MCF 10A (cell line): ENCODE measurements at regions not wholly inside any gene's neighbourhood (a gene's known extent, or its start where the extent isn't known, plus 50 kb on each side); places are given as distances from the start of the nearest gene placed in this dataset.

Experiments used
- BruUV-seq: library from RNA; stranded (reverse); fragments of 400-500 nt; replicated peaks from 2 replicates; lab custom pipeline; 2021; lab: Mats Ljungman, UMichigan
- CTCF ChIA-PET: fragments of 300-600 bp; sonication (Branson Sonifier 250); formaldehyde crosslinking; extraction: SDS; loops from one replicate; lab custom pipeline; 2021; ENCODE audit warnings: antibody characterized with exemption, inconsistent platforms; lab: Yijun Ruan, JAX
- POLR2A ChIA-PET: fragments of 300-600, 350-650 bp; sonication (Branson Sonifier 250); formaldehyde crosslinking; extraction: SDS; loops from one replicate; lab custom pipeline; 2020; ENCODE audit warnings: antibody characterized with exemption, inconsistent platforms; lab: Yijun Ruan, JAX
- DNase-seq: peaks from one replicate; pipeline ENCODE4 v3.0.0-alpha.2; 2018; ENCODE audit not compliant: unreplicated experiment
- H3K27ac Mint-ChIP-seq: one replicate; pipeline ENCODE4 v1.8.0; 2022; ENCODE audit warnings: mild to moderate bottlenecking, low read depth, mixed read lengths; ENCODE audit not compliant: unreplicated experiment
- H3K27me3 Mint-ChIP-seq: one replicate; pipeline ENCODE4 v1.8.0; 2022; ENCODE audit warnings: mixed read lengths; ENCODE audit not compliant: insufficient read depth, unreplicated experiment
- H3K36me3 Mint-ChIP-seq: one replicate; pipeline ENCODE4 v1.8.0; 2022; ENCODE audit warnings: mild to moderate bottlenecking, moderate library complexity, mixed read lengths; ENCODE audit not compliant: insufficient read depth, unreplicated experiment
- H3K4me1 Mint-ChIP-seq: one replicate; pipeline ENCODE4 v1.8.0; 2022; ENCODE audit warnings: mixed read lengths; ENCODE audit not compliant: insufficient read depth, unreplicated experiment
- H3K4me3 Mint-ChIP-seq: one replicate; pipeline ENCODE4 v1.8.0; 2022; ENCODE audit warnings: mild to moderate bottlenecking, moderate library complexity, mixed read lengths; ENCODE audit not compliant: unreplicated experiment
- H3K9me3 Mint-ChIP-seq: one replicate; pipeline ENCODE4 v1.8.0; 2022; ENCODE audit warnings: mixed read lengths; ENCODE audit not compliant: unreplicated experiment
- intact Hi-C: fragments of 100-400 bp; cut with micrococcal nuclease; formaldehyde crosslinking; loops from 2 replicates; pipeline ENCODE4 v1.14.1; 2022
- TF ChIP-seq, protein P1 (sequence below): fragments of 200-600 bp; IDR thresholded peaks from one replicate; pipeline ENCODE4 v1.8.0; 2022; ENCODE audit warnings: antibody characterized with exemption, mild to moderate bottlenecking; ENCODE audit not compliant: unreplicated experiment

DNA sequence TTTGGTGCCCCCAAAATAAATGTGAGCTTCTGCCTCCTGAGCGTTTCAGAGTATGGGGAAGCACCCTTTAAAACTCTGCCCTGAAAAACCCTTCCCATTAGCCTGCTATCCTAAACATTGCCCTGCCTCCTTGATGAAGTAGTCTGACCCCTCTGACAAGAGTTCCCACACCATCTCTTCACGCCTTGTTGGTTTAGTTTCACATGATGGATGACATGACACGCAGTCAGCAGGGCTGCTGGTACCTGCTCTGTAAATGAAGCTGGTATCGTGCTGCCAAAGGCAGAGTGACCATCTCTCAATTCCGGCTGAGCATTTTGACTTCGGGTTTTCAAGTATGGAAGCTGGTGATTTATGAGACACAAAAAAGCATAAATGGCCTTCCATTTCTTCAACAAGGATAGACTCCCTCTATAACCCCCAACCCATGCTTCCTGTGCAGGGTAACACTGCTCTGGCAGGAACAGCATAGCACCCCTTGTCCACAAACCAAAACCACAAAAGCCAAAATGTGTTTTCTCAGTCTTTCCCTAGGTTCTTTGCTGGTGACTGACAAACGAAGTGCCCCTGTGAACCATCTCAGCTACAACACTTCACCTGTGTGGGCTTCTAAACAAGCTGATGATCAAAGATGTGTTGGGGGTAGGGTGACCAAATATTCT, 444.6 kb downstream of the NUF2 start:
- BruUV-seq: no TSS peak
- peaks cover 14% of the 10 kb centered on the region for H3K9me3 Mint-ChIP-seq
- H3K4me1 Mint-ChIP-seq: no peaks in the 10 kb centered on the region
- H3K27me3 Mint-ChIP-seq: no peaks in the 10 kb centered on the region
- H3K27ac Mint-ChIP-seq: no peak overlapping the region
- TF ChIP-seq, protein P1, sequence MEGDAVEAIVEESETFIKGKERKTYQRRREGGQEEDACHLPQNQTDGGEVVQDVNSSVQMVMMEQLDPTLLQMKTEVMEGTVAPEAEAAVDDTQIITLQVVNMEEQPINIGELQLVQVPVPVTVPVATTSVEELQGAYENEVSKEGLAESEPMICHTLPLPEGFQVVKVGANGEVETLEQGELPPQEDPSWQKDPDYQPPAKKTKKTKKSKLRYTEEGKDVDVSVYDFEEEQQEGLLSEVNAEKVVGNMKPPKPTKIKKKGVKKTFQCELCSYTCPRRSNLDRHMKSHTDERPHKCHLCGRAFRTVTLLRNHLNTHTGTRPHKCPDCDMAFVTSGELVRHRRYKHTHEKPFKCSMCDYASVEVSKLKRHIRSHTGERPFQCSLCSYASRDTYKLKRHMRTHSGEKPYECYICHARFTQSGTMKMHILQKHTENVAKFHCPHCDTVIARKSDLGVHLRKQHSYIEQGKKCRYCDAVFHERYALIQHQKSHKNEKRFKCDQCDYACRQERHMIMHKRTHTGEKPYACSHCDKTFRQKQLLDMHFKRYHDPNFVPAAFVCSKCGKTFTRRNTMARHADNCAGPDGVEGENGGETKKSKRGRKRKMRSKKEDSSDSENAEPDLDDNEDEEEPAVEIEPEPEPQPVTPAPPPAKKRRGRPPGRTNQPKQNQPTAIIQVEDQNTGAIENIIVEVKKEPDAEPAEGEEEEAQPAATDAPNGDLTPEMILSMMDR: no peak
- H3K36me3 Mint-ChIP-seq: no peaks in the 10 kb centered on the region
- ChIA-PET POLR2A (no interaction called here), CTCF (interaction anchor here (0.6 to 1.4 kb wide), 2 partner anchors 8 to 832 kb away, joined by 3 read pairs; no protein-coding TSS in a partner anchor)
- no peak for DNase-seq
- intact Hi-C loops: no loop called here
- no peak overlapping the region for H3K4me3 Mint-ChIP-seq

GRCh38 chr1:163768576-163768975, 446.8 kb downstream of the NUF2 start:
- ChIA-PET POLR2A (no interaction called here), CTCF (interaction anchor here (0.8 kb wide), 1 partner anchor 10 kb away, joined by 3 read pairs; no protein-coding TSS in a partner anchor)
- TF ChIP-seq, protein P1: no peak
- intact Hi-C loops: no loop called here
- Mint-ChIP-seq H3K27ac (no peak overlapping the region), H3K4me1 (no peaks in the 10 kb centered on the region), H3K36me3 (no peaks in the 10 kb centered on the region), H3K9me3 (peaks cover 14% of the 10 kb centered on the region), H3K4me3 (no peak overlapping the region), H3K27me3 (no peaks in the 10 kb centered on the region)
- no TSS peak for BruUV-seq
- DNase-seq: no peak

DNA sequence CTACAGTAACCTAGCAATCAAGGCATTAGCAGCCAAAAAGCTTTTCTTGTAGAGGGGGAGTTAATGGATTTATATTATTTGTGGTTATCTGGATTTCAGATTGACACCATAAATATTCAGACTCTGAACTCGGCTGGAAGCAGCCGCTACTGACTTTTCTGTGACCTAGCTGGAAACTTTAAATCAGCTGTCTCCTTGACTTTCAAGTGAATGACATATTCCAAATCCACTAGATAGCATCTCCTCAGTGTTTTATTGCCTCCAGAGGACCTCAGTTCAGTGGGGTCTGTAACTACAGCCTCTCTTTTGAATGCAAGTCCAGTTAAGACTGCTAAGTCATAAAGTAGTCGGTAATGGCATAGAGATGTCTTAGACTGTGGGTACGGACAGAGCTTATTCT, 448.5 kb downstream of the NUF2 start:
- no peaks in the 10 kb centered on the region for H3K4me1 Mint-ChIP-seq

DNA sequence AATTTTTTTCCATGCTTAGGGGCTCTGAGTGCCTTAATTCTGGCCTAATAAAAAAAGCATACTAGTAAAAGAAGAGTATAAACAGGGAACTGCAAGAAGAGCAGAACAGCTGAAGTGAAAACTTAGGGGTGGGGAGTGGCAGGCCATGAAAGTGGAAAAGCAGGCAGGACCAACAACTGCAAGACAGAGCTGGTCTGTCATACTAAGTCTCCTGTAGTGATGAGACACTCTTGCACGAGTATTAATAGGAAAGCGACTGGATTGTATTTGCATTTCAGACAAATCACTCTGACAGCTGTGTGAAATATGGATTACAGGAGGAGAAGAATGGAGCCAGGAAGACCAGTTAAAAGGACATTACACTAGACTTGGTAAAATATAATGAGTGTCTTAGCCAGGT, 449.9 kb downstream of the NUF2 start:
- intact Hi-C loops: no loop called here
- TF ChIP-seq, protein P1: no peak
- BruUV-seq: no TSS peak
- no peak overlapping the region for H3K27ac Mint-ChIP-seq
- DNase-seq: no peak
- no peaks in the 10 kb centered on the region for H3K4me1 Mint-ChIP-seq
- H3K36me3 Mint-ChIP-seq: no peaks in the 10 kb centered on the region
- POLR2A ChIA-PET: no interaction called here
- peaks cover 6% of the 10 kb centered on the region for H3K9me3 Mint-ChIP-seq
- no peaks in the 10 kb centered on the region for H3K27me3 Mint-ChIP-seq
- no peak overlapping the region for H3K4me3 Mint-ChIP-seq
- CTCF ChIA-PET: interaction anchor here (1.0 kb wide), 2 partner anchors 12 to 202 kb away, joined by 3 read pairs; no protein-coding TSS in a partner anchor

More for the DNA sequence above, 448.5 kb downstream of the NUF2 start:
- intact Hi-C loops: no loop called here
- no TSS peak for BruUV-seq
- no peak for DNase-seq
- Mint-ChIP-seq H3K27me3 (no peaks in the 10 kb centered on the region), H3K9me3 (peaks cover 6% of the 10 kb centered on the region), H3K27ac (no peak overlapping the region), H3K4me3 (no peak overlapping the region), H3K36me3 (no peaks in the 10 kb centered on the region)
- CTCF ChIA-PET: interaction anchor here (0.9 kb wide), 1 partner anchor 9 kb away, joined by 3 read pairs; no protein-coding TSS in a partner anchor
- POLR2A ChIA-PET: no interaction called here
- TF ChIP-seq, protein P1: no peak
